AG09309 (cell line): ENCODE measurements at regions not wholly inside any gene's neighbourhood (a gene's known extent, or its start where the extent isn't known, plus 50 kb on each side); places are given as distances from the start of the nearest gene placed in this dataset.

Source experiments
- DNase-seq: peaks from one replicate; pipeline ENCODE4 v3.0.0-alpha.2; 2010; ENCODE audit warnings: low read depth
- H3K4me3 ChIP-seq: 2 replicates; pipeline ENCODE4 v1.5.1; 2011; ENCODE audit warnings: mild to moderate bottlenecking, low read depth, low read length, moderate library complexity; ENCODE audit not compliant: control insufficient read depth
- TF ChIP-seq, protein P1 (sequence below): IDR thresholded peaks from 2 replicates; pipeline ENCODE4 v1.5.1; 2011; ENCODE audit warnings: mild to moderate bottlenecking, low read depth, low read length, inconsistent platforms; ENCODE audit not compliant: insufficient read depth, control insufficient read depth; ENCODE audit errors: missing control alignments

DNA sequence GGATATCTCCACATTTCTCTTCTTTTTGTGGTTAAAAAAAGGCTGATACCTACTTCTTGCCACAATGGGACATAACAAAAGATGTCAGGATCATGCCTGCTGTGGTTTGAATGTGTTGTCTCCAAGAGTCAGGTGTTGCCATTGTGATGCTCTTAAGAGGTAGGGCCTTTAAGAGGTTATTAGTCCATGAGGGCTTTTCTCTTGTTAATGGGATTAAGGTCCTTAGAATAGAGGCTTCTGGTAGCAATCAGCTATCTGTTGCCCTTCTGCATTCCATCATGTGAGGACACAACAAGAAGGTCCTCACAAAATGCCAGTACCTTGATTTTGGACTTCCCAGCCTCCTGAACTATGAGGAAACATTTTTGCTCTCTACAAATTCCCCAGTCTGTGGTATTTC, 191.4 kb downstream of the GBA3 start:
- TF ChIP-seq, protein P1, sequence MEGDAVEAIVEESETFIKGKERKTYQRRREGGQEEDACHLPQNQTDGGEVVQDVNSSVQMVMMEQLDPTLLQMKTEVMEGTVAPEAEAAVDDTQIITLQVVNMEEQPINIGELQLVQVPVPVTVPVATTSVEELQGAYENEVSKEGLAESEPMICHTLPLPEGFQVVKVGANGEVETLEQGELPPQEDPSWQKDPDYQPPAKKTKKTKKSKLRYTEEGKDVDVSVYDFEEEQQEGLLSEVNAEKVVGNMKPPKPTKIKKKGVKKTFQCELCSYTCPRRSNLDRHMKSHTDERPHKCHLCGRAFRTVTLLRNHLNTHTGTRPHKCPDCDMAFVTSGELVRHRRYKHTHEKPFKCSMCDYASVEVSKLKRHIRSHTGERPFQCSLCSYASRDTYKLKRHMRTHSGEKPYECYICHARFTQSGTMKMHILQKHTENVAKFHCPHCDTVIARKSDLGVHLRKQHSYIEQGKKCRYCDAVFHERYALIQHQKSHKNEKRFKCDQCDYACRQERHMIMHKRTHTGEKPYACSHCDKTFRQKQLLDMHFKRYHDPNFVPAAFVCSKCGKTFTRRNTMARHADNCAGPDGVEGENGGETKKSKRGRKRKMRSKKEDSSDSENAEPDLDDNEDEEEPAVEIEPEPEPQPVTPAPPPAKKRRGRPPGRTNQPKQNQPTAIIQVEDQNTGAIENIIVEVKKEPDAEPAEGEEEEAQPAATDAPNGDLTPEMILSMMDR = no peak
- no peak for DNase-seq
- no peak overlapping the region for H3K4me3 ChIP-seq

DNA sequence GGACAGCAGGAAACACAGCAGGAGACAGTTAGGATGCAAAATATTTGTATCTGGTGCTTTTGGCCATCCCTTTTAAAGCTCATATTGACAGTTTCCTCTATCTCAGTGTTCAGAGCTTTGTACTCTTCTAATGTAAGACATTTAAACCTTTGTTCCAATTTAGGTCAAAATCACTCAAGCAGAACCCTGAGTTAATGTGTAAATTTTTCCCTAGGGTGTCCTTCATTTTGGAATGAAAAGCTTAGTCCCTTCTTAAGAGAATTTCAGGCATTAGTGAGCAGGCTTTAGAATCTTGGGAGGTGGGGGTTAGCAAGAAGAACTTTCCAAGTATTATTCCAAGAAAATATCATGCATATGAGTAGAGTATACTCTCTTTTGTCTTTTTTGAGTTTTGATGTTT, 188.7 kb downstream of the GBA3 start:
- H3K4me3 ChIP-seq = no peak overlapping the region
- no peak for DNase-seq
- TF ChIP-seq, protein P1 = no peak

DNA sequence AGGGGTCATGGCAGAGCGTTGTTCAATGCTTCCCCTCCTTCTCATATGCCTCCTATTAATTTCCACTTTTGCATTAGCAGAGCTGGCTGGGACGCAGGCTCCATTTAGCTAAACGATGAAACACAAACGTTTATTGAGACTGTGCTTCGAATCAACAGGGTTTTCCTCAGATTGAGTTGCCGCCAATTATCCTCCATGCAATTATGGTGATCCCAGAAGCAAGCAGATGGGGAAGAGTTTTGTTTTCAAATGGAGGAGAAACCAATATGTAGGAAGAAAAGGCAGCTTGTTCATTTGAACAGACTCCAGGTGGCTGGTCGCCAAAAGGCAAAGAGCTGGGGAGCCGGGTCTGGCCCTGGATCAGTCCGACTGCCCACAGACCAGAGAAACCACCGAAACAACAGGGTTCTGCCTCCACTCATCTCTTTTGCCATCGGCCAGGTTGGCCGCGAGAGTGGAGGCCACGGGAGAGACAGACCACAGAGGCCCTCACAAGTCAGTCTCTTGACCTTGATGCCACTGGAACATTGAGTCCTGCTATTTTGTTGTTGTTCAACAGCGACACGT, 184.8 kb downstream of the GBA3 start:
- TF ChIP-seq, protein P1 = no peak
- no peak for DNase-seq
- no peak overlapping the region for H3K4me3 ChIP-seq

DNA sequence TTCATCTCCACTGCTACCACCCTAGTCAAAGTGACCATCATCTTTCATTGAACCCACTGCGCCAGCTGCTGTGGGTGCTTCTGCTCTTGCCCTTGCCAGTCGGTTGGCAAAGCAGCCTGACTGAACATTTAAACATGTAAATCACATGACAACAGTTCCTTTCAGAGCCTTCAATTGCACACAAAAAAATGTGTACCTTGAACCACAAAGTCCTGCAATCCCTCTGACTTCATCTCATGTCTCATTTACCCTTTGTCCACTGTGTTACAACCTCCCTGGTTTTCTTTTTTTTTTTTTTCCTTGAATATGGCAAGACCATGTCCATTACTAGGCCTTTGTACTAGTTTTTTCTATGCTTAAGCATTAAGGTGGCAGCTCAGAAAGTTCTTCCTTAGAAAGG, 183.5 kb downstream of the GBA3 start:
- no peak overlapping the region for H3K4me3 ChIP-seq
- DNase-seq = no peak
- TF ChIP-seq, protein P1 = no peak

DNA sequence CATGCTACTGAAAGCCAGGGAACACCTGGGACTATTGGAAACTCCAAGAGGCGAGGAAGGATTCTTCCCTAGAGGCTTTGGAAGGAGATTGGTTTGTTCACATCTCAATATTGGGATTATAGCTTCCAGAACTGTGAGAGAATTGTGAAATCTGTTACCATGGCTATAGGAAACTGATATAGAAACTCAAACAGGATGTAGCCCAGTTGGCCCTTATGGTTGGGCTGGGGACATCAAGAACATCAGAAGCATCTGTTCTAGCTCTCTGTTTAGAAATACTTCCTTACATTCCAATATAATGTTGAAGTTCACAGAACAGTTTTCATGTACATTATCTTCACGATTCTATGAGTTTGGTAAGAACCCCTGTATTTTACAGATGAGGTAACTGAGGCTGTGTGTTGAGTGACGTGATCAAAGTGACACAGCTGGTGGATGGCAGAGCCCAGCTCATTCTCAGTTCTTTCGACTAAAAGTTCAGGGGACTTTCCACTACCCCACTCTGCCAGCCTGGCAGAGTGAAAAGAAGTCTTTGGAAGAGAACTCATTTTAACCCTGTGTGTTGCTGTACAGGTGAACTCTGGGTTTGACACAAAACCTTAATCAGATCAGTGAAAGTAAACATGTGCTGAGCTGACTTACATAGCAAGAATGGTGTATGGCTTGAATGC, 183.0 kb downstream of the GBA3 start:
- DNase-seq = no peak
- TF ChIP-seq, protein P1 = no peak
- H3K4me3 ChIP-seq = no peak overlapping the region

DNA sequence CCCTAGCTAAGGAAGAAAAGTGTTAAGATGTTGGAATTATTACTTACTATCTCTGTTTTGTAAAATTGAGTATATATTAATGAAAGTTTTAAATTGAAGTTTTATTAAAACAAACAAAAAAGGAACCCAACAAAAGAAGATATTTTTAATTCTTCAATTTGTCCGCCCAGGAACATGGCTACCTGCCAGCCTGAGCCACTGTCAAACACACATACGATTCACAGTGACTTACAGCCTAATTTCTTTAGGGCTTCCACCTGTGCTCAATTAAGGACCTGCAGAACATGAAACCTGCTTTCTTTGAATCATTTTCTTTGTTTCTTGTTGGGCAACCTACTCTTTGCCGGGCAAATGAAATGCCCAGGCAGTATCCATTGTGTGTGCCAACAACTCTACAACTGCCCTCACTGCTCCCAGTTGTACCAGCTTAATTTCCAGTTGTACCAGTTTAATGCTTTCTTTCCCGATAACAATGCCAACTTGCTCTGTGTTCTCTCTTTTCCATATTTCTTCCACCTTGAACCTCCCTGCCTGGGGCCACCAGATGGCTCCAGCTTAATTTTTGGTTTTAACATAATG, 181.7 kb downstream of the GBA3 start:
- H3K4me3 ChIP-seq = no peak overlapping the region
- DNase-seq = no peak
- TF ChIP-seq, protein P1 = no peak
